Skeletal muscle tissue (tissue), 3 donors: ENCODE measurements at regions not wholly inside any gene's neighbourhood (a gene's known extent, or its start where the extent isn't known, plus 50 kb on each side); places are given as distances from the start of the nearest gene placed in this dataset.

ENCODE experiments used
- H3K27ac ChIP-seq: one replicate; pipeline ENCODE4 v1.7.0; 2013; ENCODE audit warnings: mild to moderate bottlenecking, low read depth, low read length, inconsistent platforms
- H3K27me3 ChIP-seq, 3 donors: one replicate each; pipeline ENCODE4 v1.7.0; 2013; ENCODE audit warnings: low read length in 3 of 3; ENCODE audit not compliant: control insufficient read depth in 3 of 3, insufficient read depth in 3 of 3
- H3K36me3 ChIP-seq, 3 donors: one replicate each; pipeline ENCODE4 v1.7.0; 2013; ENCODE audit warnings: low read length in 3 of 3; ENCODE audit not compliant: control insufficient read depth in 3 of 3, insufficient read depth in 3 of 3
- H3K4me1 ChIP-seq, 3 donors: one replicate each; pipeline ENCODE4 v1.7.0; 2013; ENCODE audit warnings: low read length in 3 of 3, mild to moderate bottlenecking in 3 of 3; ENCODE audit not compliant: control insufficient read depth in 3 of 3, insufficient read depth in 3 of 3
- H3K4me3 ChIP-seq, 3 donors: one replicate each; pipeline ENCODE4 v1.7.0; 2013; ENCODE audit warnings: low read length in 3 of 3
- H3K9ac ChIP-seq, 3 donors: one replicate each; pipeline ENCODE4 v1.7.0; 2013; ENCODE audit warnings: low read length in 3 of 3, mild to moderate bottlenecking in 3 of 3, moderate library complexity in 2 of 3, low read depth in 1 of 3
- H3K9me3 ChIP-seq, 3 donors: one replicate each; pipeline ENCODE4 v1.7.0; 2013; ENCODE audit warnings: low read length in 3 of 3; ENCODE audit not compliant: control insufficient read depth in 3 of 3
- donor health status: Osteomylitis.

- no peak overlapping the region for H3K4me3 ChIP-seq
- no peak overlapping the region for H3K9ac ChIP-seq
- no peak overlapping the region for H3K27ac ChIP-seq
- H3K9me3 ChIP-seq = no peaks in the 10 kb centered on the region
- no peaks in the 10 kb centered on the region for H3K36me3 ChIP-seq
- no peaks in the 10 kb centered on the region for H3K27me3 ChIP-seq
- H3K4me1 ChIP-seq = no peaks in the 10 kb centered on the region
These were observed 678.0 kb upstream of the GRM7 start for GRCh38 chr3:6182909-6183308.

DNA sequence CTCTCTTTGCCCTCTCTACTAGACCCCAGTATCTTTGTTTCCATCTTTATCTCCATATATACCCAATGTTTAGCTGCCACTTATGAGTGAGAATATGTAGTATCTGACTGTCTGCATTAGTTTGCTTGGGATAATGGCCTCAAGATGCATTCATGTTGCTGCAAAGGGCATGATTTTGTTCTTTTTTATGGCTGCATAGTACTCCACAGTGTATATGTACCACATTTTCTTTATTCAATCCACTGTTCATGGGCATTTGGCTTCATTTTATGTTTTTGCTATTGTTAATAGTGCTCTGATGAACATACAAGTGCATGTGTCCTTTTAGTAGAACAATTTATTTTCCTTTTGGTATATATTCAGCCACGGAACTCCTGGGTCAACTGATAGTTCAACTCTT, 671.5 kb upstream of the GRM7 start:
- H3K4me1 ChIP-seq = no peaks in the 10 kb centered on the region
- no peaks in the 10 kb centered on the region for H3K36me3 ChIP-seq
- no peak overlapping the region for H3K9ac ChIP-seq
- no peak overlapping the region for H3K27ac ChIP-seq
- H3K9me3 ChIP-seq = peaks cover 0 to 3% (median 2%) of the 10 kb centered on the region in 3 donors
- H3K4me3 ChIP-seq = no peak overlapping the region
- no peaks in the 10 kb centered on the region for H3K27me3 ChIP-seq

GRCh38 chr3:6204891-6205290, 656.0 kb upstream of the GRM7 start:
- Histone ChIP-seq H3K27me3 (no peaks in the 10 kb centered on the region), H3K36me3 (no peaks in the 10 kb centered on the region), H3K4me3 (no peak overlapping the region), H3K9me3 (no peaks in the 10 kb centered on the region), H3K27ac (no peak overlapping the region), H3K9ac (no peak overlapping the region), H3K4me1 (no peaks in the 10 kb centered on the region)

GRCh38 chr3:6216135-6217026, 644.5 kb upstream of the GRM7 start:
- Histone ChIP-seq H3K27me3 (no peaks in the 10 kb centered on the region), H3K4me3 (no peak overlapping the region), H3K4me1 (no peaks in the 10 kb centered on the region), H3K27ac (no peak overlapping the region), H3K36me3 (no peaks in the 10 kb centered on the region), H3K9me3 (no peaks in the 10 kb centered on the region), H3K9ac (no peak overlapping the region)

GRCh38 chr3:6220447-6220846, 640.5 kb upstream of the GRM7 start:
- H3K4me1 ChIP-seq = no peaks in the 10 kb centered on the region
- H3K9ac ChIP-seq = no peak overlapping the region
- no peaks in the 10 kb centered on the region for H3K9me3 ChIP-seq
- H3K27ac ChIP-seq = no peak overlapping the region
- H3K4me3 ChIP-seq = no peak overlapping the region
- H3K27me3 ChIP-seq = no peaks in the 10 kb centered on the region
- no peaks in the 10 kb centered on the region for H3K36me3 ChIP-seq

DNA sequence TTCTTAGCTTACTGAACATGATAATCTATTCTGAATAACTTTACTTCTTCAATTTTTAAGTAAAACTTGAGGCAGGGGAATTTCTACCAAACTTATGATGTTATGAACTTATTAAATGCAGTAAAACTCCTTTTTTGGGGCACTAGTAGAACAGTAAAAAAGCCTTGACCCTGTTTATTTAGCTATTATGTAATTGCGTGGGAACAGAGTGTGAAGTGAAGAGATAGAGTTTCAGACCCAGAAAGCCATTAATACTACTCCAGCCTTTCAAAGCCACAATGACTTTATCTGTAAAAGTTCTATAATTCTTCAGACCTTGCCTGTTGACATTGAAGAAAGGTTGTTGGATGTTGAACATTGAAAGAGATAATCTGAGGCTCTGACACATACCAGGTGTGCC, 638.8 kb upstream of the GRM7 start:
- Histone ChIP-seq H3K36me3 (no peaks in the 10 kb centered on the region), H3K9ac (no peak overlapping the region), H3K4me3 (no peak overlapping the region), H3K4me1 (no peaks in the 10 kb centered on the region), H3K27me3 (no peaks in the 10 kb centered on the region), H3K27ac (no peak overlapping the region), H3K9me3 (no peaks in the 10 kb centered on the region)

GRCh38 chr3:6223572-6223971, 637.3 kb upstream of the GRM7 start:
- no peaks in the 10 kb centered on the region for H3K9me3 ChIP-seq
- H3K4me3 ChIP-seq = no peak overlapping the region
- no peak overlapping the region for H3K9ac ChIP-seq
- no peaks in the 10 kb centered on the region for H3K27me3 ChIP-seq
- H3K4me1 ChIP-seq = no peaks in the 10 kb centered on the region
- no peaks in the 10 kb centered on the region for H3K36me3 ChIP-seq
- H3K27ac ChIP-seq = no peak overlapping the region

- Histone ChIP-seq H3K9me3 (no peaks in the 10 kb centered on the region), H3K4me1 (no peaks in the 10 kb centered on the region), H3K36me3 (no peaks in the 10 kb centered on the region), H3K27me3 (no peaks in the 10 kb centered on the region), H3K27ac (no peak overlapping the region), H3K9ac (no peak overlapping the region), H3K4me3 (no peak overlapping the region)
These were observed 631.8 kb upstream of the GRM7 start for GRCh38 chr3:6228958-6229683.

GRCh38 chr3:6229778-6230410, 631.0 kb upstream of the GRM7 start:
- H3K9me3 ChIP-seq = no peaks in the 10 kb centered on the region
- H3K4me1 ChIP-seq = no peaks in the 10 kb centered on the region
- H3K27ac ChIP-seq = no peak overlapping the region
- no peaks in the 10 kb centered on the region for H3K27me3 ChIP-seq
- H3K36me3 ChIP-seq = no peaks in the 10 kb centered on the region
- H3K9ac ChIP-seq = no peak overlapping the region
- no peak overlapping the region for H3K4me3 ChIP-seq

- H3K27ac ChIP-seq = no peak overlapping the region
- no peaks in the 10 kb centered on the region for H3K9me3 ChIP-seq
- no peak overlapping the region for H3K9ac ChIP-seq
- H3K4me3 ChIP-seq = no peak overlapping the region
- H3K27me3 ChIP-seq = no peaks in the 10 kb centered on the region
- no peaks in the 10 kb centered on the region for H3K4me1 ChIP-seq
- no peaks in the 10 kb centered on the region for H3K36me3 ChIP-seq
These were observed 618.8 kb upstream of the GRM7 start for GRCh38 chr3:6242104-6242503.
